Nephron progenitor cell (in vitro differentiated cells): ENCODE measurements at regions not wholly inside any gene's neighbourhood (a gene's known extent, or its start where the extent isn't known, plus 50 kb on each side); places are given as distances from the start of the nearest gene placed in this dataset.

Experiments used
- DNase-seq: peaks from one replicate; pipeline ENCODE4 v3.0.0; 2021
- H3K27ac Mint-ChIP-seq: 2 replicates; pipeline ENCODE4 v1.8.0; 2021; ENCODE audit warnings: mild to moderate bottlenecking, moderate library complexity, mixed read lengths
- H3K27me3 Mint-ChIP-seq: 2 replicates; pipeline ENCODE4 v1.8.0; 2021; ENCODE audit warnings: mild to moderate bottlenecking, low read depth, mixed read lengths; ENCODE audit not compliant: poor library complexity
- H3K36me3 Mint-ChIP-seq: 2 replicates; pipeline ENCODE4 v1.8.0; 2021; ENCODE audit warnings: low read depth, mixed read lengths
- H3K4me1 Mint-ChIP-seq: 2 replicates; pipeline ENCODE4 v1.8.0; 2021; ENCODE audit warnings: mixed read lengths
- H3K4me3 Mint-ChIP-seq: 2 replicates; pipeline ENCODE4 v1.8.0; 2021; ENCODE audit warnings: mild to moderate bottlenecking, moderate library complexity, mixed read lengths
- H3K9me3 Mint-ChIP-seq: 2 replicates; pipeline ENCODE4 v1.8.0; 2021; ENCODE audit warnings: mild to moderate bottlenecking, moderate library complexity, mixed read lengths
- CTCF ChIP-seq: fragments of 200-600 bp; sonication (generic); IDR thresholded peaks from 2 replicates; pipeline ENCODE4 v1.5.0; 2021; ENCODE audit warnings: antibody characterized with exemption

GRCh38 chr2:219951099-219951498, 323.7 kb downstream of the SLC4A3 start:
- DNase-seq: no peak

GRCh38 chr2:219954331-219954730, 326.9 kb downstream of the SLC4A3 start:
- Mint-ChIP-seq H3K9me3 (peaks cover 53% of the 10 kb centered on the region), H3K36me3 (peaks cover 14% of the 10 kb centered on the region), H3K4me3 (no peak overlapping the region), H3K27ac (no peak overlapping the region), H3K4me1 (peaks cover 4% of the 10 kb centered on the region), H3K27me3 (no peaks in the 10 kb centered on the region)
- no peak for TF ChIP-seq CTCF
- no peak for DNase-seq

More at GRCh38 chr2:219951099-219951498, 323.7 kb downstream of the SLC4A3 start:
- TF ChIP-seq CTCF: no peak
- Mint-ChIP-seq H3K36me3 (peaks cover 5% of the 10 kb centered on the region), H3K27me3 (no peaks in the 10 kb centered on the region), H3K27ac (no peak overlapping the region), H3K4me3 (no peak overlapping the region), H3K4me1 (peaks cover 6% of the 10 kb centered on the region), H3K9me3 (peaks cover 30% of the 10 kb centered on the region)

GRCh38 chr2:219957820-219958219, 330.4 kb downstream of the SLC4A3 start:
- Mint-ChIP-seq H3K4me3 (no peak overlapping the region), H3K36me3 (peaks cover 14% of the 10 kb centered on the region), H3K27me3 (no peaks in the 10 kb centered on the region), H3K4me1 (peaks cover 15% of the 10 kb centered on the region), H3K27ac (no peak overlapping the region), H3K9me3 (peaks cover 49% of the 10 kb centered on the region)
- no peak for DNase-seq
- TF ChIP-seq CTCF: no peak

- Mint-ChIP-seq H3K9me3 (peaks cover 39% of the 10 kb centered on the region), H3K36me3 (peaks cover 14% of the 10 kb centered on the region), H3K4me3 (no peak overlapping the region), H3K4me1 (peaks cover 21% of the 10 kb centered on the region), H3K27ac (no peak overlapping the region), H3K27me3 (no peaks in the 10 kb centered on the region)
- no peak for DNase-seq
- TF ChIP-seq CTCF: no peak
Observed at GRCh38 chr2:219958941-219959340, 331.5 kb downstream of the SLC4A3 start.

GRCh38 chr2:219959471-219959870, 332.0 kb downstream of the SLC4A3 start:
- Mint-ChIP-seq H3K27me3 (no peaks in the 10 kb centered on the region), H3K27ac (no peak overlapping the region), H3K9me3 (peaks cover 34% of the 10 kb centered on the region), H3K4me1 (peaks cover 21% of the 10 kb centered on the region), H3K36me3 (peaks cover 10% of the 10 kb centered on the region), H3K4me3 (no peak overlapping the region)
- DNase-seq: no peak
- TF ChIP-seq CTCF: no peak

- peaks cover 35% of the 10 kb centered on the region for H3K4me1 Mint-ChIP-seq
- no peak for TF ChIP-seq CTCF
- no peaks in the 10 kb centered on the region for H3K27me3 Mint-ChIP-seq
- peaks cover 5% of the 10 kb centered on the region for H3K36me3 Mint-ChIP-seq
- DNase-seq: no peak
- H3K9me3 Mint-ChIP-seq: peaks cover 14% of the 10 kb centered on the region
- H3K4me3 Mint-ChIP-seq: no peak overlapping the region
- peak overlapping the region; percentile 88 for H3K27ac Mint-ChIP-seq
Observed at GRCh38 chr2:219961947-219962498, 334.6 kb downstream of the SLC4A3 start.
